ENCODE measurements at regions not wholly inside any gene's neighbourhood (a gene's known extent, or its start where the extent isn't known, plus 50 kb on each side); places are given as distances from the start of the nearest gene placed in this dataset.

GRCh38 chr3:76728426-76728825 lies 311.5 kb upstream of the ROBO2 start:
- TF ChIP-seq CTCF (IDR thresholded peaks at IDR 0.05 in 4 of 5, conservative IDR thresholded peaks at IDR 0.05 in 1 of 5) (no peak), POLR2A (IDR thresholded peaks at IDR 0.05) (no peak)
